HepG2 (cell line): ENCODE measurements at regions not wholly inside any gene's neighbourhood (a gene's known extent, or its start where the extent isn't known, plus 50 kb on each side); places are given as distances from the start of the nearest gene placed in this dataset.

Experiments used
- ELF4 ChIP-seq: sonication (generic); formaldehyde crosslinking; IDR thresholded peaks from 2 replicates; pipeline ENCODE4 v1.5.0; 2020; ENCODE audit warnings: missing genetic modification reagents, mild to moderate bottlenecking, moderate library complexity, borderline replicate concordance
- MYC ChIP-seq: sonication (generic); formaldehyde crosslinking; IDR thresholded peaks from 2 replicates; pipeline ENCODE4 v1.9.0; 2021; ENCODE audit warnings: missing genetic modification reagents, borderline replicate concordance
- POLR2A ChIP-seq, 2 experiments: IDR thresholded peaks; 2 replicates each; pipeline ENCODE4 v1.6.1; 2011; ENCODE audit warnings: low read depth in 2 of 2, low read length in 2 of 2, mild to moderate bottlenecking in 1 of 2, moderate library complexity in 1 of 2; ENCODE audit not compliant: insufficient read depth in 1 of 2
- POLR2AphosphoS5 ChIP-seq: IDR thresholded peaks from 2 replicates; pipeline ENCODE4 v1.6.1; 2012; ENCODE audit warnings: low read depth, low read length
- SUZ12 ChIP-seq: fragments of 150-350 bp; IDR thresholded peaks from 2 replicates; pipeline ENCODE4 v1.6.1; 2014; ENCODE audit warnings: low read depth, low read length
- ZFP37 ChIP-seq: sonication (generic); formaldehyde crosslinking; IDR thresholded peaks from 2 replicates; pipeline ENCODE4 v1.4.0; 2020; ENCODE audit warnings: missing genetic modification reagents, borderline replicate concordance
- ZSCAN9 ChIP-seq: IDR thresholded peaks from 2 replicates; pipeline ENCODE4 v1.6.1; 2016; ENCODE audit warnings: borderline replicate concordance
- TF ChIP-seq, protein P1 (sequence below): IDR thresholded peaks from 2 replicates; pipeline ENCODE4 v1.6.1; 2012; ENCODE audit warnings: inconsistent platforms
- TF ChIP-seq, protein P2 (sequence below): fragments of 450-650 bp; IDR thresholded peaks from 2 replicates; pipeline ENCODE4 v1.6.1; 2017; ENCODE audit warnings: mild to moderate bottlenecking
- TF ChIP-seq, protein P3 (sequence below): sonication (generic); formaldehyde crosslinking; IDR thresholded peaks from 2 replicates; pipeline ENCODE4 v1.8.0; 2022; ENCODE audit warnings: mild to moderate bottlenecking, missing genetic modification reagents, borderline replicate concordance
- TF ChIP-seq, protein P4 (sequence below): sonication (generic); formaldehyde crosslinking; conservative IDR thresholded peaks from 2 replicates; pipeline ENCODE4 v1.4.0; 2020; ENCODE audit warnings: missing genetic modification reagents

DNA sequence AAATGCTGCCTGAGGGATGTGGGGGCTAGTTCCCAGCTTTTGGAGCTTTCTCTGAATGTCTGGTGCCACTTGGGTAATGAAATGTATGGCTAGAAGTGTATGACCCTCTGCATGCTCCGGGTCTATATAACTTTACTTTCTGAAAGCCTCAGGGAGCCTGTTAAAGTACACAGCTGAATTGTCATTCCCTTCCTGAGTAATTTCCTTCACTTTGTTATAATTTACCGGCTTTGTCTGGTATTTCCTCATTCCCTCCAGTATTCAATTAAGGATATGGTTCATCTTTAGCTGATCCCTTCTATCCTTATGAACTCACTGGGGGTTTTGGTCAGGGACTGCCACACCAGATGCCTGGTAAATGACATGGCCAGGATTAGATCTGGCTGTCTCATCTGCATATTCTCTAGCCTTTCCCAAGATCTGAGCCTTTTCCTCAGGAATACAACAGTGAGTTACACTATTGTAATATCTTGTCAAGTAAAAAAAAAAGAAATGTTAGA is 620.3 kb downstream of the ZPLD1 start:
- TF ChIP-seq, protein P1, sequence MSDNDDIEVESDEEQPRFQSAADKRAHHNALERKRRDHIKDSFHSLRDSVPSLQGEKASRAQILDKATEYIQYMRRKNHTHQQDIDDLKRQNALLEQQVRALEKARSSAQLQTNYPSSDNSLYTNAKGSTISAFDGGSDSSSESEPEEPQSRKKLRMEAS: no peak
- TF ChIP-seq SUZ12 (no peak), ELF4 (CRISPR knock-in tag) (no peak), ZSCAN9 (CRISPR knock-in tag) (no peak), ZFP37 (CRISPR knock-in tag) (no peak), POLR2AphosphoS5 (no peak), MYC (CRISPR knock-in tag) (no peak), POLR2A (IDR thresholded peaks at IDR 0.05; ENCODE audit: insufficient read depth in 1 of 2, low read depth in 2 of 2, low read length in 2 of 2) (no peak)
- TF ChIP-seq, protein P2, sequence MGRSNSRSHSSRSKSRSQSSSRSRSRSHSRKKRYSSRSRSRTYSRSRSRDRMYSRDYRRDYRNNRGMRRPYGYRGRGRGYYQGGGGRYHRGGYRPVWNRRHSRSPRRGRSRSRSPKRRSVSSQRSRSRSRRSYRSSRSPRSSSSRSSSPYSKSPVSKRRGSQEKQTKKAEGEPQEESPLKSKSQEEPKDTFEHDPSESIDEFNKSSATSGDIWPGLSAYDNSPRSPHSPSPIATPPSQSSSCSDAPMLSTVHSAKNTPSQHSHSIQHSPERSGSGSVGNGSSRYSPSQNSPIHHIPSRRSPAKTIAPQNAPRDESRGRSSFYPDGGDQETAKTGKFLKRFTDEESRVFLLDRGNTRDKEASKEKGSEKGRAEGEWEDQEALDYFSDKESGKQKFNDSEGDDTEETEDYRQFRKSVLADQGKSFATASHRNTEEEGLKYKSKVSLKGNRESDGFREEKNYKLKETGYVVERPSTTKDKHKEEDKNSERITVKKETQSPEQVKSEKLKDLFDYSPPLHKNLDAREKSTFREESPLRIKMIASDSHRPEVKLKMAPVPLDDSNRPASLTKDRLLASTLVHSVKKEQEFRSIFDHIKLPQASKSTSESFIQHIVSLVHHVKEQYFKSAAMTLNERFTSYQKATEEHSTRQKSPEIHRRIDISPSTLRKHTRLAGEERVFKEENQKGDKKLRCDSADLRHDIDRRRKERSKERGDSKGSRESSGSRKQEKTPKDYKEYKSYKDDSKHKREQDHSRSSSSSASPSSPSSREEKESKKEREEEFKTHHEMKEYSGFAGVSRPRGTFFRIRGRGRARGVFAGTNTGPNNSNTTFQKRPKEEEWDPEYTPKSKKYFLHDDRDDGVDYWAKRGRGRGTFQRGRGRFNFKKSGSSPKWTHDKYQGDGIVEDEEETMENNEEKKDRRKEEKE: no peak
- TF ChIP-seq, protein P3, sequence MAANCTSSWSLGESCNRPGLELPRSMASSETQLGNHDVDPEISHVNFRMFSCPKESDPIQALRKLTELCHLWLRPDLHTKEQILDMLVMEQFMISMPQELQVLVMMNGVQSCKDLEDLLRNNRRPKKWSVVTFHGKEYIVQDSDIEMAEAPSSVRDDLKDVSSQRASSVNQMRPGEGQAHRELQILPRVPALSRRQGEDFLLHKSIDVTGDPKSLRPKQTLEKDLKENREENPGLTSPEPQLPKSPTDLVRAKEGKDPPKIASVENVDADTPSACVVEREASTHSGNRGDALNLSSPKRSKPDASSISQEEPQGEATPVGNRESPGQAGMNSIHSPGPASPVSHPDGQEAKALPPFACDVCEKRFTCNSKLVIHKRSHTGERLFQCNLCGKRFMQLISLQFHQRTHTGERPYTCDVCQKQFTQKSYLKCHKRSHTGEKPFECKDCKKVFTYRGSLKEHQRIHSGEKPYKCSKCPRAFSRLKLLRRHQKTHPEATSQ (CRISPR knock-in tag): no peak
- TF ChIP-seq, protein P4, sequence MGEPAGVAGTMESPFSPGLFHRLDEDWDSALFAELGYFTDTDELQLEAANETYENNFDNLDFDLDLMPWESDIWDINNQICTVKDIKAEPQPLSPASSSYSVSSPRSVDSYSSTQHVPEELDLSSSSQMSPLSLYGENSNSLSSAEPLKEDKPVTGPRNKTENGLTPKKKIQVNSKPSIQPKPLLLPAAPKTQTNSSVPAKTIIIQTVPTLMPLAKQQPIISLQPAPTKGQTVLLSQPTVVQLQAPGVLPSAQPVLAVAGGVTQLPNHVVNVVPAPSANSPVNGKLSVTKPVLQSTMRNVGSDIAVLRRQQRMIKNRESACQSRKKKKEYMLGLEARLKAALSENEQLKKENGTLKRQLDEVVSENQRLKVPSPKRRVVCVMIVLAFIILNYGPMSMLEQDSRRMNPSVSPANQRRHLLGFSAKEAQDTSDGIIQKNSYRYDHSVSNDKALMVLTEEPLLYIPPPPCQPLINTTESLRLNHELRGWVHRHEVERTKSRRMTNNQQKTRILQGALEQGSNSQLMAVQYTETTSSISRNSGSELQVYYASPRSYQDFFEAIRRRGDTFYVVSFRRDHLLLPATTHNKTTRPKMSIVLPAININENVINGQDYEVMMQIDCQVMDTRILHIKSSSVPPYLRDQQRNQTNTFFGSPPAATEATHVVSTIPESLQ (CRISPR knock-in tag): no peak
